ENCODE measurements at regions not wholly inside any gene's neighbourhood (a gene's known extent, or its start where the extent isn't known, plus 50 kb on each side); places are given as distances from the start of the nearest gene placed in this dataset.

DNA sequence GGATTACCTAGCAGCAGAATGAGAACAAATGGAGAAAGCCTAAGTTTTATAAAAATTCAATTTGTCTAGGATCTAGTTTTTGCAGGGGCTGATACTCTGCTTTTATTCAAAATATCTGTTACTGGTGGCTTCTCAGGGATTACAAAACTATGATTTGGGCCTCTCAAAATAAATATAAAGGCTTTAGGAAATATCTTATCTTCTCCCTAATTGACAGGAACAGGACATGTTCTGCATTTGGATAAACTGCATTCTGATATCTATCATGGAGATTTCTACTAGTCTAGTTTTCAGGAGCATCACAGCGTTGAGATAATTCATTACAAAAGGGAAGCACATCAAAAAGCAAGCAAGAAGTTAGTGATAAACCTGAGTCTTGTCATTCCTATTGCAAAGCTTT, 127.1 kb upstream of the ITGA1 start:
- Histone ChIP-seq H3K27me3 (replicated peaks; ENCODE audit: insufficient read depth) (no peaks in the 10 kb centered on the region), H3K4me1 (replicated peaks) (no peaks in the 10 kb centered on the region), H3K36me3 (no peaks in the 10 kb centered on the region), H3K4me3 (no peak overlapping the region), H3K9me3 (no peaks in the 10 kb centered on the region), H3K27ac (no peak overlapping the region)
- intact Hi-C loops (cut with DNase I), result no loop called here
- DNase-seq (ENCODE audit: low spot score), result no peak
- WGBS, result 86% methylated on average over 1 of the region's 1 CpG
- TF ChIP-seq POLR2A (IDR thresholded peaks at IDR 0.05) (no peak), POLR2AphosphoS5 (IDR thresholded peaks at IDR 0.05) (no peak)
- TF ChIP-seq, protein P1, sequence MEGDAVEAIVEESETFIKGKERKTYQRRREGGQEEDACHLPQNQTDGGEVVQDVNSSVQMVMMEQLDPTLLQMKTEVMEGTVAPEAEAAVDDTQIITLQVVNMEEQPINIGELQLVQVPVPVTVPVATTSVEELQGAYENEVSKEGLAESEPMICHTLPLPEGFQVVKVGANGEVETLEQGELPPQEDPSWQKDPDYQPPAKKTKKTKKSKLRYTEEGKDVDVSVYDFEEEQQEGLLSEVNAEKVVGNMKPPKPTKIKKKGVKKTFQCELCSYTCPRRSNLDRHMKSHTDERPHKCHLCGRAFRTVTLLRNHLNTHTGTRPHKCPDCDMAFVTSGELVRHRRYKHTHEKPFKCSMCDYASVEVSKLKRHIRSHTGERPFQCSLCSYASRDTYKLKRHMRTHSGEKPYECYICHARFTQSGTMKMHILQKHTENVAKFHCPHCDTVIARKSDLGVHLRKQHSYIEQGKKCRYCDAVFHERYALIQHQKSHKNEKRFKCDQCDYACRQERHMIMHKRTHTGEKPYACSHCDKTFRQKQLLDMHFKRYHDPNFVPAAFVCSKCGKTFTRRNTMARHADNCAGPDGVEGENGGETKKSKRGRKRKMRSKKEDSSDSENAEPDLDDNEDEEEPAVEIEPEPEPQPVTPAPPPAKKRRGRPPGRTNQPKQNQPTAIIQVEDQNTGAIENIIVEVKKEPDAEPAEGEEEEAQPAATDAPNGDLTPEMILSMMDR (IDR thresholded peaks at IDR 0.05), result no peak

DNA sequence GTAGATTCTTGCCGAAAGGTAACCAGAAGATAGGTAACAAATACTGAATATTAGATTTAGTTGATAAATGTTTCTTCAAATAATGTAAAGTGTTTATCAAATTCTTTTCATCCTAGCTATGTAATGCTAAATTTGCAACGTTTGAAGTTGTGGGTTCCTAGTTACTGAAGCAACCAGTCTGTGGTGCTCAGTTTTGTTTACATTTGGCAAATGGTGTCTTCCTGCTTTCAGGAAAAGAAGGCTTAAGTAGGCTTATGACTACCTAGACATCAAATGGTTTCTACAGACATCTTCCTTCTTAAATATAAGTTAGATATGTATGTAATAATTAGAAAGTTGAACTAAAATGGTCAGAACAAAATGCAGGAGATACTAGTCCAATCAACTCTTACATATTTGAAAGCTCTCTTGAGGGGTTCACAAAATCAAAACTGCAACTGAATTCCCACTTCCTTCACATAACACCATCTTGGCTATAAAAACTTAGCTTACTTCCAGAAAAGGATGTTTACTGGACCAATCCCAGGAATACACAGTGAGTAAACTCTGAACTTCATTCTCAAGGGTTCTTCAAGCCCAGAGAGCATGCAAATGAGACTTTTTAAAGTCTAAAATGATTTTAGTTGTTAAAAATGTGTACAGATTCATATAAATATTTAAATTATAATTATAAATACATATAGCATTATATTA, 125.7 kb upstream of the ITGA1 start:
- Histone ChIP-seq H3K36me3 (no peaks in the 10 kb centered on the region), H3K4me1 (replicated peaks) (no peaks in the 10 kb centered on the region), H3K9me3 (no peaks in the 10 kb centered on the region), H3K27ac (no peak overlapping the region), H3K4me3 (no peak overlapping the region), H3K27me3 (replicated peaks; ENCODE audit: insufficient read depth) (no peaks in the 10 kb centered on the region)
- intact Hi-C loops (cut with DNase I), result no loop called here
- WGBS, result 46% methylated on average over 2 of the region's 2 CpGs
- DNase-seq (ENCODE audit: low spot score), result no peak
- TF ChIP-seq POLR2AphosphoS5 (IDR thresholded peaks at IDR 0.05) (no peak), POLR2A (IDR thresholded peaks at IDR 0.05) (no peak)
- TF ChIP-seq, protein P1 (IDR thresholded peaks at IDR 0.05), result no peak

DNA sequence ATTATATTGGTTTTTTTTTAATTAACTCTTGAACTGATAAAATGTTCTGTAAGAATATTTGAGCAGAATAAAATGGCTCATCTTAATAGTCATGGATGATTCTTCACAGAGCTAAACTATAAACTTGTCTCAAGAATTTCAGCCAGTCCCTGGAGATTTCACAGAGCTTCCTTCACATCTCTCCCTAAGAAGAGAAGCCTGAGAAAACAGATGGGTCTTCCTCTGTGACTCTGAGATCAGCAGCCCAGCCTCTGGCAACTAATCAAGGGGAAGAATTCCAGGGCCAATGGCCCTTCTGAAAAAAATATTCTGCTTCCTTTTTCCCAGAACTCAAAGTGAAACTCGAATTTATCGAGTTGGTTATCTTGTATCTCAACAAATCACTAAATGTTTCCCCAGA, 122.2 kb upstream of the ITGA1 start:
- TF ChIP-seq POLR2AphosphoS5 (IDR thresholded peaks at IDR 0.05), result no peak
- TF ChIP-seq, protein P1 (IDR thresholded peaks at IDR 0.05), result no peak
- no peak for TF ChIP-seq POLR2A (IDR thresholded peaks at IDR 0.05)
- no peaks in the 10 kb centered on the region for H3K4me1 ChIP-seq (replicated peaks)
- H3K9me3 ChIP-seq, result no peaks in the 10 kb centered on the region
- intact Hi-C loops (cut with DNase I), result no loop called here
- DNase-seq (ENCODE audit: low spot score), result no peak
- no peak overlapping the region for H3K4me3 ChIP-seq
- no peaks in the 10 kb centered on the region for H3K27me3 ChIP-seq (replicated peaks; ENCODE audit: insufficient read depth)
- no peak overlapping the region for H3K27ac ChIP-seq
- WGBS, result 36% methylated on average over 2 of the region's 2 CpGs
- no peaks in the 10 kb centered on the region for H3K36me3 ChIP-seq

DNA sequence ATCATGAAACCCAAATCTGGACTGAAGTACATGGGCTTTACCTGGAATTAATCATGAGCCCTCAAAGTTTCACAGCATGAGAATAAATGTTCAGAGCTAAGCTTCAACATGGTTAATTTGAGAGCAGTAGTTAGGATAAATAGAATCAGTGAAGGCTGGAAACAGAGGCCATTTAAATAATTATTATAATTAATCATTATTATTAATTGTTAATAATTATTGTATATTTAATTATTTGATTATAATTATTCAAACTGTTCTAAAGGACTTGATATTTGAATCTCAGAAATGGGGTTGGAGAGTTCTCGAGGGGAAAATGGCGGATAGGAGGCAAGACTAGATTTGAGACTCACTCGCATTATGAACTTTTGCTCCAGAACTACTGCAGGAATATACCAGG, 119.6 kb upstream of the ITGA1 start:
- intact Hi-C loops (cut with DNase I), result no loop called here
- 98% methylated on average over 3 of the region's 3 CpGs for WGBS

More for the DNA sequence above, 119.6 kb upstream of the ITGA1 start:
- TF ChIP-seq POLR2AphosphoS5 (IDR thresholded peaks at IDR 0.05), result no peak
- TF ChIP-seq, protein P1 (IDR thresholded peaks at IDR 0.05), result no peak
- no peak for TF ChIP-seq POLR2A (IDR thresholded peaks at IDR 0.05)
- no peak overlapping the region for H3K27ac ChIP-seq
- no peaks in the 10 kb centered on the region for H3K27me3 ChIP-seq (replicated peaks; ENCODE audit: insufficient read depth)
- H3K9me3 ChIP-seq, result no peaks in the 10 kb centered on the region
- DNase-seq (ENCODE audit: low spot score), result no peak
- no peak overlapping the region for H3K4me3 ChIP-seq
- no peaks in the 10 kb centered on the region for H3K36me3 ChIP-seq
- H3K4me1 ChIP-seq (replicated peaks), result no peaks in the 10 kb centered on the region

Data from prostate gland (tissue), 2 donors.